ENCODE measurements at regions not wholly inside any gene's neighbourhood (a gene's known extent, or its start where the extent isn't known, plus 50 kb on each side); places are given as distances from the start of the nearest gene placed in this dataset.

GRCh38 chr20:52269321-52269720 lies 77.7 kb upstream of the ZFP64 start:
- no peak for DNase-seq (ENCODE audit: low read depth, low spot score)

- no peak for DNase-seq (ENCODE audit: low read depth, low spot score)
These were observed 76.7 kb upstream of the ZFP64 start for GRCh38 chr20:52268184-52268749.

GRCh38 chr20:52267418-52267817 lies 75.8 kb upstream of the ZFP64 start:
- DNase-seq (ENCODE audit: low read depth, low spot score): no peak

- no peak for DNase-seq (ENCODE audit: low read depth, low spot score)
These were observed 72.2 kb upstream of the ZFP64 start for GRCh38 chr20:52263757-52264156.

- no peak for DNase-seq (ENCODE audit: low read depth, low spot score)
These were observed 70.2 kb upstream of the ZFP64 start for GRCh38 chr20:52261792-52262191.

- DNase-seq (ENCODE audit: low read depth, low spot score): no peak
These were observed 67.7 kb upstream of the ZFP64 start for GRCh38 chr20:52259295-52259694.

GRCh38 chr20:52256454-52256853 lies 64.9 kb upstream of the ZFP64 start:
- DNase-seq (ENCODE audit: low read depth, low spot score): no peak

GRCh38 chr20:52252664-52253063 lies 61.1 kb upstream of the ZFP64 start:
- DNase-seq (ENCODE audit: low read depth, low spot score): no peak

GRCh38 chr20:52251827-52252226 lies 60.2 kb upstream of the ZFP64 start:
- DNase-seq (ENCODE audit: low read depth, low spot score): no peak

GRCh38 chr20:52251136-52251700 lies 59.6 kb upstream of the ZFP64 start:
- no peak for DNase-seq (ENCODE audit: low read depth, low spot score)

GRCh38 chr20:52247548-52247947 lies 56.0 kb upstream of the ZFP64 start:
- no peak for DNase-seq (ENCODE audit: low read depth, low spot score)

GRCh38 chr20:52246366-52246765 lies 54.8 kb upstream of the ZFP64 start:
- DNase-seq (ENCODE audit: low read depth, low spot score): no peak

GRCh38 chr20:52244702-52245101 lies 53.1 kb upstream of the ZFP64 start:
- no peak for DNase-seq (ENCODE audit: low read depth, low spot score)

- no peak for DNase-seq (ENCODE audit: low read depth, low spot score)
These were observed 51.0 kb upstream of the ZFP64 start for GRCh38 chr20:52242237-52243230.

Measured in pulmonary artery endothelial cell (primary cell).